ENCODE measurements at regions not wholly inside any gene's neighbourhood (a gene's known extent, or its start where the extent isn't known, plus 50 kb on each side); places are given as distances from the start of the nearest gene placed in this dataset.

GRCh38 chr7:106180721-106181120, 68.6 kb upstream of the SYPL1 start:
- TF ChIP-seq CTCF (IDR thresholded peaks at IDR 0.05) = no peak
- TF ChIP-seq IRF2 (CRISPR knock-in tag; IDR thresholded peaks at IDR 0.05; ENCODE audit: borderline replicate concordance, low read depth) = no peak
- TF ChIP-seq ZNF671 (CRISPR knock-in tag; IDR thresholded peaks at IDR 0.05) = no peak
- TF ChIP-seq ATF2 (CRISPR knock-in tag; IDR thresholded peaks at IDR 0.05; ENCODE audit: borderline replicate concordance, low read depth) = no peak
- TF ChIP-seq ATF3 (CRISPR knock-in tag; conservative IDR thresholded peaks at IDR 0.05) = no peak
- no peak for TF ChIP-seq USF1 (CRISPR knock-in tag; IDR thresholded peaks at IDR 0.05)
- no peak for TF ChIP-seq MAX (CRISPR knock-in tag; IDR thresholded peaks at IDR 0.05)
- no peak for TF ChIP-seq ZNF416 (CRISPR knock-in tag; IDR thresholded peaks at IDR 0.05)
- TF ChIP-seq ZNF425 (CRISPR knock-in tag; conservative IDR thresholded peaks at IDR 0.05) = no peak
- TF ChIP-seq NFE2L1 (CRISPR knock-in tag; IDR thresholded peaks at IDR 0.05) = no peak
- TF ChIP-seq ZNF512 (CRISPR knock-in tag; IDR thresholded peaks at IDR 0.05; ENCODE audit: borderline replicate concordance) = no peak
- TF ChIP-seq TCF7 (CRISPR knock-in tag; IDR thresholded peaks at IDR 0.05; ENCODE audit: low read depth) = no peak
- TF ChIP-seq SP1 (CRISPR knock-in tag; conservative IDR thresholded peaks at IDR 0.05) = no peak
- no peak for TF ChIP-seq TEAD4 (CRISPR knock-in tag; IDR thresholded peaks at IDR 0.05)

Measured in WTC11 (cell line).